Ectodermal cell (in vitro differentiated cells): ENCODE measurements at regions not wholly inside any gene's neighbourhood (a gene's known extent, or its start where the extent isn't known, plus 50 kb on each side); places are given as distances from the start of the nearest gene placed in this dataset.

ENCODE experiments used
- H3K27ac ChIP-seq: 2 replicates; pipeline ENCODE4 v1.7.0; 2013; ENCODE audit warnings: mild to moderate bottlenecking, low read depth, low read length; ENCODE audit not compliant: insufficient read depth, poor library complexity, severe bottlenecking
- H3K27me3 ChIP-seq: 2 replicates; pipeline ENCODE4 v1.7.0; 2013; ENCODE audit warnings: mild to moderate bottlenecking, low read length; ENCODE audit not compliant: insufficient read depth, control insufficient read depth, poor library complexity, severe bottlenecking
- H3K36me3 ChIP-seq: one replicate; pipeline ENCODE4 v1.7.0; 2013; ENCODE audit warnings: low read length; ENCODE audit not compliant: control insufficient read depth, insufficient read depth
- H3K4me1 ChIP-seq: one replicate; pipeline ENCODE4 v1.7.0; 2013; ENCODE audit warnings: low read length; ENCODE audit not compliant: control insufficient read depth, insufficient read depth
- H3K4me3 ChIP-seq: 2 replicates; pipeline ENCODE4 v1.7.0; 2013; ENCODE audit warnings: low read depth, low read length, control low read depth; ENCODE audit not compliant: insufficient read depth
- H3K9me3 ChIP-seq: 2 replicates; pipeline ENCODE4 v1.7.0; 2013; ENCODE audit warnings: mild to moderate bottlenecking, low read length, moderate library complexity; ENCODE audit not compliant: control insufficient read depth
- WGBS, 2 experiments: methylation state at CpG; one replicate each; pipeline ENCODE4 v1.1.7; 2013; ENCODE audit warnings: missing lambda C conversion rate in 2 of 2; 5-methylcytosine and 5-hydroxymethylcytosine counted together

DNA sequence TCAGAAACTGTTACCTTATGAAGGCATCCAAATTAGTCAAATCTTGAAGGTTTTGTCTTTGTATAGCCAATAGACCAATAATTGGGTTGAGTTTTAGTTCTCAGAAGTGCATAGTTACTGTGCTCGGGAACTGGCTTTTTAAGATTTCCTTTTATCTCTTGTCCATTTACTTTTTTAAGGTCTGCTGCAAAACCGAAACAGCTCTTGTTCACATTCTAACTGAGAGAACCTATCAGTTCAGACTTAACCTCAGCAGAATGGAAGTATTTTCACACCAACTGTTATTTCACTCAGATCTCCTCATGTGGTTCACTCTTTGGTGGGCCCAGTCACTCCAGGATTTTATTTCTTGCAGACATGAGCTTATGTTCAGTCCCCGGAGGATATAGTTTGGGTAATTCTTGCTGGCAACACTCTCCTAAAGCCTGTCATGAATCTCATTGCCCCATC, 55.5 kb downstream of the TPBG start:
- 91 to 94% methylated on average over 3 of the region's 3 CpGs for WGBS, 2 experiments
- H3K27me3 ChIP-seq = no peaks in the 10 kb centered on the region
- H3K36me3 ChIP-seq = no peaks in the 10 kb centered on the region
- no peaks in the 10 kb centered on the region for H3K9me3 ChIP-seq
- H3K4me3 ChIP-seq = no peak overlapping the region
- H3K27ac ChIP-seq = no peak overlapping the region
- no peaks in the 10 kb centered on the region for H3K4me1 ChIP-seq

DNA sequence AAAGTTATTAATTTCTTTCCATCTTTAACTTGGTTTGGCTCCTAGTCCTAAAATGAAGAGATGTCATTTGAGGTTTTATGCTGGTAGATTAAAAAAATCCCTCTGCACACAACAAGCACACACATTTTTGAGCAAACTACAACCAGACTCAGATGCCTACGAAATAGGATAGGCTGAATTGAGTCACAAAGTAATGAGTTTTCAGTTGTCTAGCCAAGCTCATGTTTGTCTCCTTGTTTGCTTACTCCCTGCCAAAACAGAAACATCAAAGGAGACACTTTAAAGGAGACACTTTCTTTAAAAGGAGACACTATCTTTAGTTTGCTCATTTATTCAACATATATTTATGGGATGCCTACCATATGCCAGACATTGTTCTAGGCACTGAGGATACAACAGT, 56.2 kb downstream of the TPBG start:
- no peaks in the 10 kb centered on the region for H3K9me3 ChIP-seq
- H3K4me1 ChIP-seq = peaks cover under 1% of the 10 kb centered on the region
- H3K27me3 ChIP-seq = no peaks in the 10 kb centered on the region
- no peaks in the 10 kb centered on the region for H3K36me3 ChIP-seq
- H3K27ac ChIP-seq = no peak overlapping the region
- 94 to 95% methylated on average over 1 of the region's 1 CpG for WGBS, 2 experiments
- no peak overlapping the region for H3K4me3 ChIP-seq

DNA sequence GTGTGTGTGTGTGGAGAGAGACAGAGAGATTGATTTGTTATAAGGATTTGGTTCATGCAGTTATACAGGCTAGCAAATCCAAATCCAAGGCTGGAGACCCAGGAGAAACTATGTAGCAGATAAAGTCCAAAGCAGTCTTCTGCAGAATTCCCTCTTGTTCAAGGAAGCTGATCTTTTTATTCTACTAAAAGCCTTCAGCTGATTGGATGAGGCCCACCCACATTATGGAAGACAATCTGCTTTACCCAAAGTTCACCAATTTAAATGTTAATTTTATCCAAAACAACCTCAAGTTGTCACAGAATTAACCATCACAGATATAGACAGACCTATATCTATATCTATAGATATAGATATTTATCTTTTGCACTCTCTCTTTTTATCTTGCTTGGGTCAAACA, 67.0 kb downstream of the TPBG start:
- Histone ChIP-seq H3K4me1 (no peaks in the 10 kb centered on the region), H3K4me3 (no peak overlapping the region), H3K36me3 (no peaks in the 10 kb centered on the region), H3K27ac (no peak overlapping the region), H3K27me3 (no peaks in the 10 kb centered on the region), H3K9me3 (no peaks in the 10 kb centered on the region)

DNA sequence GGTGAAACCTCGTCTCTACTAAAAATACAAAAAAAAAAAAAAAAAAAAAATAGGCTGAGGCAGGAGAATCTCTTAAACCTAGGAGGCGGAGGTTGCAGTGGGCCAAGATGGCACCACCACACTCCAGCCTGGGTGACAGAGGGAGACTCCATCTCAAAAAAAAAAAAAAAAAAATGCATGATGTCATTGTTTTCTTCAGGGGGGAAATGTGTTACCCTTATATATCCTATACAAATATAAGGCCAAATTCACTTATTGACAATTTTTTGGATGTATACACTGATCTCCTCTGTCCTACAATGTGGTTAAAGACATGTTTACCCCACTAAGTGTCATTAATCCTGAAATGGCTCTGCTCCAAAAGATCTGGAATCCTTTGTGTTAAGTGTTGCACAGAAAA, 73.1 kb downstream of the TPBG start:
- Histone ChIP-seq H3K36me3 (no peaks in the 10 kb centered on the region), H3K27me3 (no peaks in the 10 kb centered on the region)
- WGBS, 2 experiments = 100% methylated on average over 1 of the region's 2 CpGs

DNA sequence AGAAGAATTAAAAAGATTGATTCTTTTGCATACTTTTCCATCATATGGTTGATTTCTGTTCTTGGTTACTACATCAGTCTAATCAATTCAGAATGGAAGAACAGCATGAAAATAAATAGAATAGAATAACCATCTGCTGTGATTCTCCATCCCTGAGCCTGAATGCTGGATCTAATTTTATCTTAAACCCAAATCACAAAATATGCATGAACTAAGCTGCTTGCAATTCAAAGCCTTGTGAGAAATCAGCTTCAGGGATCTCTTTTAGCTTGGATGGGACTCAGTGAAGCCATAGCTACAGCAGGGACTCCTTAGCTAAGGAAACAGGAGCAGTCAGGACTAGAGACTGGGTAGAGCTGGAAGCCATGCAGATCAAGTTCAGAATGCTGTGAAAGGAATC, 74.1 kb downstream of the TPBG start:
- Histone ChIP-seq H3K4me1 (no peaks in the 10 kb centered on the region), H3K9me3 (no peaks in the 10 kb centered on the region), H3K4me3 (no peak overlapping the region), H3K27me3 (no peaks in the 10 kb centered on the region), H3K36me3 (no peaks in the 10 kb centered on the region), H3K27ac (no peak overlapping the region)

More for the DNA sequence above, 73.1 kb downstream of the TPBG start:
- H3K4me1 ChIP-seq = no peaks in the 10 kb centered on the region
- no peaks in the 10 kb centered on the region for H3K9me3 ChIP-seq
- no peak overlapping the region for H3K27ac ChIP-seq
- H3K4me3 ChIP-seq = no peak overlapping the region

DNA sequence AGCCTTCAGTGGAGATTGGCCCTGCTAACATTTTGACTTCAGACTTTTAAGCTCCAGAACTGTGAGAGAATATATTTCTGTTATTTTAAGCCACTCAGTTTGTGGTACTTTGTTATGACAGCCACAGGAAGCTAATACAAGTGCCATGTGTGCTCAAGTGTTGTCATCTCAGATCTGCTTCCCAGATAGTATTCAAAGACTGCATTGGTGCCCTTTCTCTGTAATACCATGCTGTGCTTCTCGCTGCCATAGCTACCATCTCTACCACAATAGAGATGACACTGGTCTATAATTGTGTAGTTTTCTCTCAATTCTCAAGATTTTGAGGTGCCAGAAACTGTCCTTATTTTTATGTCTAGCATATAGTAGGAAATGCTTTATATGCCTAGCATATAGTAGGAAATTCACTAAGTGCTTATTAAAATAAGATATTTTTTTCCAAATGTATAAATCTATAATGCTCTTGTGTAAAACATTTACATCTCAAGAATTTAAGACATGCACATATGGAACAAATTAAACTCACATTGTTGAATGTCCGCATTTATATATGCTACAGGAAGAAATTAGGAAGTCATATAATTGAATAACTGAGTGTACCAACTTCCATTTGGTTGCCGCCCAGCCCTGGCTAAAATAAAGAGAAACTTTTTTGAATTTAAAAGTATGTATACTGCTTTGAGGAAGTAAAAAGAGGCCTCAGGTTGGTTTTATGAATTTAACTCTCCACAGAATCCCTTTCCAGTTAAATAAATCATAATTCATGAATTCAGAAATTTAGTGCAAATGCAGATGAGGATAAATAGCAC, 77.6 kb downstream of the TPBG start:
- H3K4me3 ChIP-seq = no peak overlapping the region
- no peaks in the 10 kb centered on the region for H3K27me3 ChIP-seq
- no peak overlapping the region for H3K27ac ChIP-seq
- no peaks in the 10 kb centered on the region for H3K9me3 ChIP-seq
- 94 to 100% methylated on average over 2 to 3 of the region's 3 CpGs for WGBS, 2 experiments
- no peaks in the 10 kb centered on the region for H3K4me1 ChIP-seq
- H3K36me3 ChIP-seq = no peaks in the 10 kb centered on the region

DNA sequence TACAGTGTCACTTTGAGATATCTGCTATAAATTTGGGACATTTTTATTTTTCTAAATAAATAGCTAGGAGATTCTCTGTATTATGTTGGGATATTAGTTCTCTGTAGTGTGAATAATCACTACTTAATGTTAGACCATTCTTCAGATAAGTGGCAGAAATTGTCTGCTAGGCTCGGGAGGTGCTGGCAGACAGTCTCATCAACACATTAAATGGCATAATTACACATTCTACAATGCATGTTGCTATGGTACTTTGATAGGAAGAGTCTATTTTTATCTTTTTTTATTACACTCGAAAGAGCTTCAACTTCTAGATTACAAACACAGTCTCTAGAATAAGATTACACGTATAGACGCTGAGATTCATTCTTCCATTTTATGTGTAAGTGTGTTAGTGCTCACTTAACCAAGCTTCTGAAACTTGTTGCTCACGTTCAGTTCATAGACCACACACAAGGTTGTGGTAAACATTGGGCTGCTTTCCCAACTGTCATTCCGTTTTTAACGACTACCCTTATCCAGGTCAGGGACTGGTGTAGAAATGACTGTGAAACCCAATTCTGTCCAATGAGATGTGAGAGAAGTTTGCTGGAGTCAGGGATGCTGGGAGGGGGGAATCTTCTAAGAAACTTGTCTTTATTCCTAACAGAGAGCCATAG, 78.6 kb downstream of the TPBG start:
- no peaks in the 10 kb centered on the region for H3K4me1 ChIP-seq
- 93 to 96% methylated on average over 5 to 7 of the region's 7 CpGs for WGBS, 2 experiments
- no peaks in the 10 kb centered on the region for H3K9me3 ChIP-seq
- H3K27ac ChIP-seq = no peak overlapping the region
- no peaks in the 10 kb centered on the region for H3K36me3 ChIP-seq
- no peaks in the 10 kb centered on the region for H3K27me3 ChIP-seq
- no peak overlapping the region for H3K4me3 ChIP-seq

DNA sequence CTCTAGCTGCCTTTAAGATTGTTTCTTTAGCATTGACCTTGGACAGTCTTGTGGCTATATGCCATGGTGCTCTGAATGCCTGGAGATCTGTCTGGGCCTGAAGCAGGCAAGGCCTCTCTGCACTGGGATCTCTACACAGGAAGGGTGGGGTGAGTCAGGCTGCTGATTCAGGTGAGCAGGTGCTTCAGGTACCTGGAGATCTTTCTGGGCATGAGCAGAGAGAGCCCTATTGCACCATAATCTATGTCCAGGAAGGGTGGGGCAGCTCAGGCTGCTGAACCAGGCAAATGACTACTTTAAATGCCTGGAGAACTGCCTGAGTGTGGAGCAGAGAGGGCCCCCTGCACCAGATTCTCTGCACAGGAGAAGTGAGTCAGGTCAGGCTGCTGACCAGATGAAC, 94.5 kb downstream of the TPBG start:
- H3K4me1 ChIP-seq = no peaks in the 10 kb centered on the region
- H3K27ac ChIP-seq = no peak overlapping the region
- no peaks in the 10 kb centered on the region for H3K36me3 ChIP-seq
- H3K27me3 ChIP-seq = no peaks in the 10 kb centered on the region
- H3K4me3 ChIP-seq = no peak overlapping the region
- H3K9me3 ChIP-seq = no peaks in the 10 kb centered on the region

DNA sequence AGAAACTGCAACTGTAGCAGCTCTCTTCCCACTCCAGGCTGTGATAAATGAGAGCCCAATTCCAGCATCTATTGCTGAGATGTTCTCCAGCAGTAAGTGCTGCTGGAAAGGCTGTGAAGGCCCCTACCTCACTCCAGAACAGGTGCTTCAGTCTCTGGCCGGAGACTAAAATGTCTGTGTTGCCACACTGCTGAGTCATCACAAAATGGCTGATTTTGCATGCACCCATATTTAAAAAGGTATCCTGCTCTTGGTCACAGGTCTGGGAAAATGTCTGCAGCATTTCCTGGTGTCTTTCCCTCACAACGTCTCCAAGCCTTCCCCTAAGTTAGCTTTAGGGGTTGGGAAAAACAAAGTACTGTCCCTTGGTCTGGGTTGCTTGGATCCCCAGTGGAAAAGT, 95.1 kb downstream of the TPBG start:
- no peak overlapping the region for H3K27ac ChIP-seq
- no peak overlapping the region for H3K4me3 ChIP-seq
- no peaks in the 10 kb centered on the region for H3K27me3 ChIP-seq
- 93% methylated on average over 2 of the region's 2 CpGs for WGBS, 2 experiments
- H3K4me1 ChIP-seq = no peaks in the 10 kb centered on the region
- H3K9me3 ChIP-seq = no peaks in the 10 kb centered on the region
- H3K36me3 ChIP-seq = no peaks in the 10 kb centered on the region

DNA sequence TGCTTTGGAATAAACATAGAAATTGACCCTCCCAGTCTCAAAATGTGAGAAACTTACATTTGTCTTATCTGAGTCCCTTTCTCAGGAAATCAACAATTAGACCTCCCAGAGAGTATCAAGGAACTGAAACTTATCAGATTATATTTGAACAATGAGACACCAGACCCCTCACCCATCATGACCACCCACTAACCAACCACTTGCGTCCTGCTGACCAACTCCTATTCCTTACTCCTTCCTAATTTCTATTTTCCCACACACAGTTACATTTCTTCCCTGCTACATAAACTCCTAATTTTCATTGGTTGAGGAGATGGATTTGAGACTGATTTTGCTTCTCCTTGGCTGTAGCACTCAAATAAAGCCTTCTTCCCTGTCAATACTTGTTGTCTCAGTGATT, 97.9 kb downstream of the TPBG start:
- WGBS, 2 experiments = 88 to 96% methylated on average over 1 of the region's 1 CpG
- Histone ChIP-seq H3K4me3 (no peak overlapping the region), H3K27ac (no peak overlapping the region), H3K4me1 (no peaks in the 10 kb centered on the region), H3K36me3 (no peaks in the 10 kb centered on the region), H3K27me3 (no peaks in the 10 kb centered on the region), H3K9me3 (no peaks in the 10 kb centered on the region)
